D721Med (cell line): ENCODE measurements at regions not wholly inside any gene's neighbourhood (a gene's known extent, or its start where the extent isn't known, plus 50 kb on each side); places are given as distances from the start of the nearest gene placed in this dataset.

Experiments used
- DNase-seq: peaks from one replicate; pipeline ENCODE4 v3.0.0; 2011; ENCODE audit warnings: low spot score; ENCODE audit not compliant: insufficient read length
- FAIRE-seq: peaks from 2 replicates; lab custom pipeline; 2011; peaks lifted over from hg19 to GRCh38; lab: Jason Lieb, UNC
- TF ChIP-seq, protein P1 (sequence below): IDR thresholded peaks from 2 replicates; pipeline ENCODE4 v1.5.1; 2012; ENCODE audit warnings: mild to moderate bottlenecking, control low read depth; ENCODE audit not compliant: insufficient read depth; ENCODE audit errors: missing control alignments

DNA sequence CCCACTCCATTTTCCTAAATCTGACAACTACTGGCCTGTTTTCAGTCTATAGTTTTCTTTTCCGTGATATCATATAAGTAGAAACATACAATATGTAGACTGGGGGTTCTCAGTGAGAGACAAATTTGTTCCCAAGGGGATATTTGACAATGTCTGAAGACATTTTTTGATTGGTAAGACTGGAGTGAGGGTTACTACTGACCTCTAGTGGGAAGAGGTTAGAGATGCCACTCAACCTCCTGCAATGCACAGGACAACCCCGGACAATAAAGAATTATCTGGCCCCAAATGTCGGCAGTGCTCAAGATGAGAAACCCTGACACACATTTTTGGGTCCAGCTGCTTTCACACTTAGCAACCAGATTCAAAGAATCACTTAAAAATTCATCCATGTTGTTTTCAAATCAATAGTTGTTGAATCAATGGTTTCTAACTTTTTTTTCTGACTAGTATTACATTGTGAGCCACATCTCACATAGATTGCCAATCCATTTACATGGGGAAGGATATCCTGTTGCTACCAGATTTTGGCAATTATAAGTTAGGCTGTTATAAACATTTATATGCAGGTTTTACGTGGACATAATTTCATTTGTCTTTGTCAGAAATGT, 307.1 kb downstream of the RPL10L start:
- FAIRE-seq (peak; percentile 58), DNase-seq (no peak)
- TF ChIP-seq, protein P1, sequence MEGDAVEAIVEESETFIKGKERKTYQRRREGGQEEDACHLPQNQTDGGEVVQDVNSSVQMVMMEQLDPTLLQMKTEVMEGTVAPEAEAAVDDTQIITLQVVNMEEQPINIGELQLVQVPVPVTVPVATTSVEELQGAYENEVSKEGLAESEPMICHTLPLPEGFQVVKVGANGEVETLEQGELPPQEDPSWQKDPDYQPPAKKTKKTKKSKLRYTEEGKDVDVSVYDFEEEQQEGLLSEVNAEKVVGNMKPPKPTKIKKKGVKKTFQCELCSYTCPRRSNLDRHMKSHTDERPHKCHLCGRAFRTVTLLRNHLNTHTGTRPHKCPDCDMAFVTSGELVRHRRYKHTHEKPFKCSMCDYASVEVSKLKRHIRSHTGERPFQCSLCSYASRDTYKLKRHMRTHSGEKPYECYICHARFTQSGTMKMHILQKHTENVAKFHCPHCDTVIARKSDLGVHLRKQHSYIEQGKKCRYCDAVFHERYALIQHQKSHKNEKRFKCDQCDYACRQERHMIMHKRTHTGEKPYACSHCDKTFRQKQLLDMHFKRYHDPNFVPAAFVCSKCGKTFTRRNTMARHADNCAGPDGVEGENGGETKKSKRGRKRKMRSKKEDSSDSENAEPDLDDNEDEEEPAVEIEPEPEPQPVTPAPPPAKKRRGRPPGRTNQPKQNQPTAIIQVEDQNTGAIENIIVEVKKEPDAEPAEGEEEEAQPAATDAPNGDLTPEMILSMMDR, result peak; percentile 49

DNA sequence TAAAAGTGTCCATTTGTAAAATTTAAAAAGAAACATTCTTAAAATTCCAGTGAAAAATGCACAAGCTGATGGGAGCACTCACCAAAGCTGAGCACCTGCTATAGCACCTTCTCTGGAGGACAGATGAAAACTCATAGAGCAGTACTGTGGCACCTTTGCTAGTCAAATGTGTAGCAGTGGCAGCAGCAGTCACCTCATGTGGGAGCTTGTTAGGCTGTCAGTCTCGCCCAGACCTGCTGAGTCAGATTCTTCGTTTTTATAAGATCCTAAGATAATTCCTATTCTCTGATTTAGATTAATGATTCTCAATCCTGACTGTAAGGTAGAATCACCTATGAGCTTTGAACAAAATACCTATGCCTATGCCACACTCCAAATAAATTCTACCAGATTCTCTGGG, 325.8 kb downstream of the RPL10L start:
- FAIRE-seq (no peak), DNase-seq (no peak)
- TF ChIP-seq, protein P1, result no peak

DNA sequence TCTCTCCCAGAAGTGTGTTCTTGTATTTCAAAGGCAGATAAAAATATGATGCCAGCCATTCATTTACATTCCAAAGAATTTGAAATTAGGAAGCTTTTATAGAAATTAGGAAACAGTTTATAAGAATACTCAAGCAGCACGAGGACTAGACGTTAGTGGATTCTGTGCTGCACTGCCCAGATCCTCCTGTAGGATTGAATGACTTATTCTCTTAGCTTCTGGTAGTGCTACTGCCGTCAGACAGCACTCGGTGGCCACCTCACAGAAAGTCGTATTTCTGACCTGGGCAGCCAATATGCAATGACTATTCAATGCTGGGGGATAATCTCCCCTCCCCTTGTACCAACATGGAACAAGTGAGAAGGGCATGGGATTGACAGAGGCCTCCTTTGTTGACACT, 326.4 kb downstream of the RPL10L start:
- DNase-seq (no peak), FAIRE-seq (no peak)
- TF ChIP-seq, protein P1, result no peak

DNA sequence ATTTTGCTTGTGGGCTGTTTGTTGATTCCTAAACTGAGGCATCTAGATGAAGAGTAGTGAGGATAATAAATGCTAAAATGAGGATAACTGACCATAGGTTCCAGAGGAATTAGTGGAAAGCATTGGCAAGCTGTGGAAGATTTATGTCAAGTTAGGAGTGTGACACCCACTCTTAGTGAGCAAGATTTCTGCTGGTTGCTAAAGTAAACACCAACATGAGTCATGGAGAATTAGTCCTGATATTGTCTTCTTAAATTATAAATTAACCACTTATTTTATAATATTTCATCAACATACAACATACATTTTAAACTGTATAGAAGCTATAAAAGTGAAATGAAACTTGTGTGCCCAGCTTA, 328.2 kb downstream of the RPL10L start:
- TF ChIP-seq, protein P1, result no peak
- no peak for DNase-seq
- no peak for FAIRE-seq

DNA sequence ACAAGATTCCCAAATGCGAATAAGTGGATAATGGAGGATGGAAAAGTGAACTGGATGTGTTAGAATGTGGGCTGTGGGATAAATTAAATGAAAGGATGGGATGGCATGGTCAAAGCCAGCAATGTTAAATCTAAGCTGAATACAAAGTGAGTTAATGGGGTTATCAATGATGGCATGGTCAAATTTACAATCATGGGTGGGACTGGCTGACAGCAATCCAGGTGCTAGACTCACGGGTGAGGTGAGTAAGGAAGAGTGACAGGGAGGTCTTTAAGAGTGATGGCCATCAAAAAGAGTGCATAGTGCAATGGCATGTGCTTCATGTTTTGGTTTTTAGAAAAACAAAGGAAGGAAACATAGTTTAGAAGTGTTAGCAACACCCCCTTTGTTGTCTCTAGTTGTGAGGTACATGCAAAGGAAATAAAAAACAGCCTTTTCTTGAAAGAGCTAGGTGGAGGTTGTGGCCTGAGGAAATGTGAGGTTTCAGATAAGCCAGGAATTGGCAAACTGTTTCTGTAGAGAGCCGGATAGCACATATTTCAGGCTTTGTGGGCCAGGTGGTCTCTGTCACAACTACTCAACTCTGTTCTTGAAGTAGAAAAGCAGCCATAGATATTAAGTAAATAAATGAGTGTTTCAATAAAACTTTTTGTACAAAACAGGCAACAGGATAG, 328.7 kb downstream of the RPL10L start:
- FAIRE-seq (no peak), DNase-seq (no peak)
- TF ChIP-seq, protein P1, result no peak

DNA sequence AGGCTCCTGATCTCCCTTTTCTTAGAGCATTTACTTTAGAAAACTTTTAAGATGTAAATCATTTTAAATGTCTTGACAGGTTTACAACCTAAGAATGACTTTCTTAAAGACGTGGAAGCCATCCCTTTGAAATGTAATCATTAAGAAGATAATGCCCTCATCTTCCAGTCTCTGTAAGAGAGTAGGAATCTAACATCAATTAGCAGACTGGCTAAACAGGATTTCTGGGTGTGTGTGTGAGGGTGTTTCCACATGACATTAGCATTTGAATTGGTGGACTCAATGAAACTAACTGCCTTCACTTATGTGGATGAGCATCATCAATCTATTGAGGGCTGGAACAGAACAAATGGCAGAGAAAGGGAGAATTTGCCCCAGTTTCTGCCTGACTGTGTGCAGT, 329.5 kb downstream of the RPL10L start:
- TF ChIP-seq, protein P1, result no peak

DNA sequence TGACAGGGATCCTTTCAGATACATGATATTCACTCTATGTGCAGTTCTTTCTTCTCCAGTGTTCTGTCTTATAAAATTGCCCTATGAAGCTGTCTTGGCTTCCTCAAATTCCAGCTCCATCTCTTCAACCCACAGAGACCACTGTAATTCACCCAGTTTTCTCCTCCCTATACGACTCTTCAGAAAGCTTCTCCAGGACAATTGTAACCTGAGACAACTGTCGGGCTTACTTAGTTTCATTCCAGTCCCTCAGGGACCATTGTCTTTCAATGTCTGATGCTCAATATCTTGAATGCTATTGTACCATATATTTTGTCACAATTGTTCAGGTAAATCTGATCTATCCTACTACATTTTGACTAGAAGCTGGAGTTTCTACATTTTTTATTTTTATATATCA, 345.3 kb downstream of the RPL10L start:
- TF ChIP-seq, protein P1, result no peak
- FAIRE-seq (no peak), DNase-seq (no peak)

More for the DNA sequence above, 329.5 kb downstream of the RPL10L start:
- FAIRE-seq (no peak), DNase-seq (no peak)
